ENCODE measurements at regions not wholly inside any gene's neighbourhood (a gene's known extent, or its start where the extent isn't known, plus 50 kb on each side); places are given as distances from the start of the nearest gene placed in this dataset.

GRCh38 chr1:63135174-63135512 lies 187.2 kb upstream of the FOXD3 start:
- no peak for TF ChIP-seq POLR2A (IDR thresholded peaks at IDR 0.05; ENCODE audit: low read depth, low read length)
- no peak for TF ChIP-seq POLR2AphosphoS5 (IDR thresholded peaks at IDR 0.05; ENCODE audit: low read depth, low read length)
- no peak for TF ChIP-seq PAX5 (IDR thresholded peaks at IDR 0.05; ENCODE audit: insufficient read depth, low read length, severe bottlenecking)

Measured in GM12891 (cell line).